GM12874 (cell line): ENCODE measurements at regions not wholly inside any gene's neighbourhood (a gene's known extent, or its start where the extent isn't known, plus 50 kb on each side); places are given as distances from the start of the nearest gene placed in this dataset.

Experiments used
- TF ChIP-seq, protein P1 (sequence below): IDR thresholded peaks from 2 replicates; pipeline ENCODE4 v1.5.1; 2011; ENCODE audit warnings: low read depth, mild to moderate bottlenecking, control low read depth, low read length, moderate library complexity; ENCODE audit not compliant: insufficient read depth

DNA sequence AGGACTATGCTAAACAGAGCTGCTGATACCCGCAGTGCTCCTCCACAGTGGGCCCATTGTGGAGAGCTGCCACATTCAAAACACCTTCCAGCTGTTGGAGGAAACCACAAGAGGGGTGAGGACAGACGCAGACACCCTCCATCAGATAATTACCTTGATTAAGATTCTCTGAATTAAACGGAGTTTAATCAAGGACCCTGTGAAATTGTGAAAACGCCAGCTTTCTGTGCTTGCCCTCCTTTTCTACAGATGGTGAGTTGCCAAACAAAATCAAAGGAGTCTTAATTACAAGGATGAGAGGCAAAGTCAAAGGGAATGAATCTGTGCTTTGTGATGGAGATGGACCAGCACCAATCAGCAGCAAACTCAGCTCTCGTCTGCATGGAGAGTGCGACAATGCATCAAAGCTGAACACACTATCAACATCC, 596.1 kb downstream of the ELAVL2 start:
- TF ChIP-seq, protein P1, sequence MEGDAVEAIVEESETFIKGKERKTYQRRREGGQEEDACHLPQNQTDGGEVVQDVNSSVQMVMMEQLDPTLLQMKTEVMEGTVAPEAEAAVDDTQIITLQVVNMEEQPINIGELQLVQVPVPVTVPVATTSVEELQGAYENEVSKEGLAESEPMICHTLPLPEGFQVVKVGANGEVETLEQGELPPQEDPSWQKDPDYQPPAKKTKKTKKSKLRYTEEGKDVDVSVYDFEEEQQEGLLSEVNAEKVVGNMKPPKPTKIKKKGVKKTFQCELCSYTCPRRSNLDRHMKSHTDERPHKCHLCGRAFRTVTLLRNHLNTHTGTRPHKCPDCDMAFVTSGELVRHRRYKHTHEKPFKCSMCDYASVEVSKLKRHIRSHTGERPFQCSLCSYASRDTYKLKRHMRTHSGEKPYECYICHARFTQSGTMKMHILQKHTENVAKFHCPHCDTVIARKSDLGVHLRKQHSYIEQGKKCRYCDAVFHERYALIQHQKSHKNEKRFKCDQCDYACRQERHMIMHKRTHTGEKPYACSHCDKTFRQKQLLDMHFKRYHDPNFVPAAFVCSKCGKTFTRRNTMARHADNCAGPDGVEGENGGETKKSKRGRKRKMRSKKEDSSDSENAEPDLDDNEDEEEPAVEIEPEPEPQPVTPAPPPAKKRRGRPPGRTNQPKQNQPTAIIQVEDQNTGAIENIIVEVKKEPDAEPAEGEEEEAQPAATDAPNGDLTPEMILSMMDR, result no peak

DNA sequence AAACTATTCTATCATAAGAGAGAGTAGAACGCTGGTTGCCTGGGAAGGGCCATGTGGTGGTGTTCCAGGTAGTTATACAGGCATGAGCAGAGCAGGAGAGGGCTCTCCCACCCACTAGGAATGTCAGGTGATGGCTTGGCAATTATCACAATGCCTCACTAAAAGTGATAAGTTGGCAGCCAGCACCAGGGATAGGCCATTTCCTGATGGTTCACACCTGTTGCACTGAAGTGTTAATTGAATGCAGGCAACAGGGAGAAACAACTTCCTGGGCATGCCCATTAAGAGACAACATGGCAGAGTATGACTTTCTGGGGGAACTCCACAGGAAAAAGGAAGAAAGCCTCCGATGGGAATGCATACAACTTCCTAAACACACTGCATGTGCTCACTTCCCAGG, 593.2 kb downstream of the ELAVL2 start:
- TF ChIP-seq, protein P1, result no peak

- TF ChIP-seq, protein P1, result no peak
Observed at GRCh38 chr9:23243523-23243922, 582.5 kb downstream of the ELAVL2 start.

DNA sequence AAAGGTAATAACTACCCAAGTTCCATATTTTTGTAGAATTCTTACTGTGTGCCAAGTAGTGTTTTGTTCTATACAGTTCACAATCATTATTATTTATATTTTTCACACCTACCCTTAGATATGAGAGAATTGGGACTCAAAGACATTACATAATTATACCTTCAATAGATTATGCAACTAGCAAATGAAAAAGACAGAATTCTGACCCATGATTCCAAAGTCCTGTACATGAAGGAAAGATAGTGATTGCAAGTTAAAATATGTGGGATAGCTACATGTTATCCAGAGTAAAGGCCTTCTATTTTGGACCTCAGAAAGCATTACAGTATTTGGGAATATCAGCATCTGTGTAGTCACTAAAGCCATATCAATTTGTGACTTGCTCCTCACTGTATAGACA, 581.0 kb downstream of the ELAVL2 start:
- TF ChIP-seq, protein P1, result no peak

- TF ChIP-seq, protein P1, result no peak
Observed at GRCh38 chr9:23254404-23255184, 571.4 kb downstream of the ELAVL2 start.

- TF ChIP-seq, protein P1, result no peak
Observed at GRCh38 chr9:23255346-23255745, 570.7 kb downstream of the ELAVL2 start.

- TF ChIP-seq, protein P1, result no peak
Observed at GRCh38 chr9:23258569-23258968, 567.5 kb downstream of the ELAVL2 start.

DNA sequence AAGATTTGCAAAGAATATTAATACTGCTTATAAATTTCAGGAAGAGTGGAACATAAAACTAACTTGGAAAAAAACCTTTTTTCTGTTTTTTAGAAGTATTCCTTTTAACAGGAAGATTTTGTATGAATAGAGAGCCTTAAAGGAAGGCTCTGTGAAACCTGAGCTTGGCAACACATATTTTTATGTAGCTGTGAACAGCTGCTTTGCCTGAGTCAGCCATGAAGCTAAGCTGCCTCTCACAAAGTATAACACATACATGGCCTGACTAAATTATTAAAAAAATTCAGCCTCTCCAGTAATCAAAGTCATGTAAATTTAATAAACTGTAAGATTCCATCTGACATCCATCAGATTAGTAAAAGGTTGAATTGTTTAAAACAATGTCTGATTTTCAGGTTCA, 547.5 kb downstream of the ELAVL2 start:
- TF ChIP-seq, protein P1, result no peak
